GM18520 (cell line): ENCODE measurements at regions not wholly inside any gene's neighbourhood (a gene's known extent, or its start where the extent isn't known, plus 50 kb on each side); places are given as distances from the start of the nearest gene placed in this dataset.

ENCODE experiments used
- ATAC-seq: cut with Tn5 transposase; IDR thresholded peaks from one replicate; pipeline ENCODE4 v1.9.1; 2021; ENCODE audit not compliant: unreplicated experiment

DNA sequence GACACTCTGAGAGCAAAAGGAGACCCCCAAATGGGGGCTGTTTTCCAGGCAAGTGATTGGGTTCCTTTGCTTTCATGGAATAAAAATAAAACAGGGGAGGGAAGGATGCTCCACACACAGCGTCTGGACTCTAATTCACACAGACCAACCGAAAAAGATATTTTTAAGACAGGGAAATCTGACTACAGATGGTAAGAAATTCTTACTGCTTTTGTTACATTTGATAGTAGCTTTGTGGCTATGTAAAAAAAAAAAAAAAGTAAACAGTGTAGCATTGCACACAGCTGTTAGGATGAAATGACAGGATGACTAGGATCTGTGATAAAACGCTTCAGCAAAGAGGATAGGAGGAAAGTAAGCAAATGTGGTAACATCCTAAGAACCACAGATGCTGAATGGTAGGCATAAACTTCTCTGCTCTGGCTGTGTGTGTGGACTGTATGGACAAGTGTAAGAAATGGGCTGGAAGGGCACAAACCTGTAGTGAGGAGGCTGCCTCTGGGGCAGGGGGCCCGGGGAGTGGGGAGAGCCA is 207.6 kb downstream of the ANAPC1 start:
- ATAC-seq, result no peak

DNA sequence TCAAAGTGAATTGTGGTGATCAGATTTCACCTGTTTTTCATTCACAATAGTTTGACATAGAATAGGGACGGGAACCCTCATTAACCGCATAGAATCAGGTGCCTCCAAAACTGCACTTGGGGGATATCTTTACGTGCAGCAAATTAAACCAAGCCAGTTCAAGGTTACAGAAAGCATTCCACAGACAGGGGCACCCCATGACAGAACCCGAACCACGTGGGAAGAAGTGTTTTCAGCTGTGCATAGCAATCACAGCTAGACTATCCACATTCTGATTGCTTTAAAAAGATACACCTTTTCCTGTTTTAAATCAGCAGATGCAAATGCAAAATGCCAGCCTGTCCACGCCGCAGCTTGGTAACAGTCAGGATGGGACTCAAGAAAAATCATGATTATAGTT is 205.8 kb downstream of the ANAPC1 start:
- no peak for ATAC-seq

DNA sequence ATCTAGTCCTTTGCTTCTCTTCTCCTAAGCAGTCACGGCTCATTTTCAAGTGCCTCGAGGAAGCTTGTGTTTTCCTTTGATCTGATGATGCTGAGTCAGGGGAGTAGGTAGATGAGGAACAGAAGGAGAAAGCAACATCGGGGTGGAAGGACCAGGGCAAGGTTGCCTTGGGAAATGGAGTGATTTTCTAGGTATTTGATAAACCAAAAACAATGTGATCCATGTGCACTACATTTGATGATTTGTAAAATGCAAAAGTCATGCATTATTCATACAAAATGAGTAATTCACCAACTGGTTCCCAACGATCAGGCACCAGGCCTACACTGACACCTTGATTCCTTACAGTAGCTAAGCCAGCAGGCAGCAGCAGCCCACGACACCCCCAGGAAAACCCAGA is 205.3 kb downstream of the ANAPC1 start:
- ATAC-seq, result no peak

DNA sequence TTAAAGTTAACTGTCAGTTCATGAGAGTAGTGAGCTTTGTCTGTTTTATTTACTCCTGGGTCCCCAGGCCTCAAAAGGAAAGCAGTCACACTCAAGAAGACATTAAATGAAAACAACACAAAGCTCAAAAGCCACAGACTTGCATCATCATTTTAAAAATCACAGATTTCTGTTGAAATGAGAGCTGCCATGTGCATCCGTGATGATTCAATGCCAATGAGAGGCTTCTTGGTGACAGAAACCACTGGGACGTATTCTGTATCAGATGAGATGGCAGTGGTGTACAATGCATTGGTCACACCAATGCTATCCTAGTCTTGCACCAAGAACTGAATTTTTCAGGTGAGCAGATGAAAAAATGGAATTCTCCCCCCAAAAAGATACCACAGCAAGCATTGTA is 204.8 kb downstream of the ANAPC1 start:
- no peak for ATAC-seq

DNA sequence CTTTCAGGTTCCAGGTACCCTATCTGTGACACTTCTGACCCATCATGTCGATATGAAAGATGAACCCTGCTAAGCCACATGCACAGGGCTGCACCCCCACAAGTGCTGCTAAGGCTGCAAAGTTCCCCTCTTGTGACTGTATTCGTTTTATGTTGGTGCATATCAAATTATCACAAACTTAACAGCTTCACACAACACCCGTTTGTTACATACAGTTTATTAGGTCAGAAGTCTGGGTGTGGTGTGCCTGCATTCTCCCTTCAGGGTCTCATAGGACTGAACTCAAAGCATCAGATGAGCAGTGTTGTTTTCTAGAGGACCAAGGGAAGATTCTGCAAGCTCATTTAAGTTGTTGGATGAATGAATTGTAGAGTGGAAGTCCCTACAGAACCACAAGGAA is 199.4 kb downstream of the ANAPC1 start:
- ATAC-seq, result no peak

DNA sequence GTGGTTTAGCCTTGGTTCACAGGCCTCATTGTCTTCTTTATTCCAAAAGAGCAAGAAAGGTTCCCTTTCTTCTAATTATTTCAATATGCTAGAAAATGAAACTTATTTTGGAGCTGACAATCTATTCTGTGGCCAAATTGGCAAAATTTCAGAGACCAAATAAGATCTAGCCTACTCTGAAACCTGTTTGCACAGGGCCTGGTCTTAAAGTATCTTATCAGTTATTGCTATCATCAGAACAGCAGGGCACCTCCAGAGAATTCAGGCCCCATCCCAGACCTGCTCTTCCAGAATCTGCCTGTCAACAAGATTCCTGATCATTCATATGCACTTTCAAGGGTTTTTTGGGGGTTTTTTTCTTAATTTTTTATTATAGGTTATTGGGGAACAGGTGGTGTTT is 198.7 kb downstream of the ANAPC1 start:
- no peak for ATAC-seq

DNA sequence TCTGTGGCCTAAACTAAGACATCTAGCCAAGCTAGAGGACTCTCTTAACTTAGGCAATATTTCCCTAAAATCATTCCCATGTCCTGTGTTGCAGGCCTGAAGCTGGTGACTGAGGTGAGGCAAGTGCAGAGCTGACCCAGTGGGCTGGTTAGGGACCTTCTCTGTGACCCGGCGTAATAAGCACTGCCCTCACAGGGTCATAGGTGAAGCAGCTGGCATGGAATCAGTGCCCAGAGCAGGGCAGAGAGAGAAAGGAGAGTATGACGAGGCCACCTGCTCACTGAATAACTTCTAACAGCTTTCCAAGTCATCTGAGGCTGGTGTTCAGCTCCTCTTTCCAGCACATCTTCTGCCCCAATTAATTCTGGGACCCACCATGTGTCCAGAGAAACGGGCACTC is 197.0 kb downstream of the ANAPC1 start:
- ATAC-seq, result no peak

DNA sequence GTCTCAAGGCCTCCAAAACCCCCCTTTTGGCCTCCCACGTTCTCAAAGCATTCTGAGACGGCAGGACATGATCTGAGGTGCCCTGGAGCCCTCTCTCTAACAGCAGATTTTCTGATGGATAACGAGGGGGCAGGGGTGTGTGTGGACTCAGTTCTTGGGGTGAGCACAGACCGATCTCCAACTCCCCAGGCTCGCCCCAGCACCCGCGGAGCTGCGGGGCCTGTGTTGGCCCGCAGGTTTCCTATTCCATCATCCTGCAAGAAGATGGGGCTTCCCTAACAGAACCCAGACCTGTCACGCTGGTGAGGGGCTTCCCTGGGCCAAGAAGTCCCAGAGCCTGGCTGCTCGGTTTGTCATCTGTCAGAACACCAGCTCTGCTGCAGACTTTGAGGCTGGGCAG is 196.1 kb downstream of the ANAPC1 start:
- ATAC-seq, result no peak

DNA sequence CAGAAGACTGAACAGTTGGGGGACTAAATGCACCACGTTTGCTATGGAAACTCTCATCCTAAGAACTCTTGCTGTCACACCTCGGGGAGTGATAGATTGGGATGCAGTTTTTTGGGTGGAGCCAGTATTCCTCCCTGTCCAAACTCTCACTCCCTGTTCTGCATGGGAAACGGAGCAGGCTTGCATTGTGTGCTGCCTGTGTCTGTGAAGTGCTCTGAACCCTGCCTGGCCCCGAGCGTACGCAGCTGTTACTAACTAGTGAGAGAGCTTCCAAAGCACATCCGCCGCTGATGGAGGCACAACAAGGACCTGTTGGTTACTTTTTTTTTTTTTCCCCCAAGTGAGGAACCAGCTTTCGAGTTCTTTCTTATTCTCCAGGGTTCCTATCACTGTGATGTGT is 195.5 kb downstream of the ANAPC1 start:
- ATAC-seq, result no peak

DNA sequence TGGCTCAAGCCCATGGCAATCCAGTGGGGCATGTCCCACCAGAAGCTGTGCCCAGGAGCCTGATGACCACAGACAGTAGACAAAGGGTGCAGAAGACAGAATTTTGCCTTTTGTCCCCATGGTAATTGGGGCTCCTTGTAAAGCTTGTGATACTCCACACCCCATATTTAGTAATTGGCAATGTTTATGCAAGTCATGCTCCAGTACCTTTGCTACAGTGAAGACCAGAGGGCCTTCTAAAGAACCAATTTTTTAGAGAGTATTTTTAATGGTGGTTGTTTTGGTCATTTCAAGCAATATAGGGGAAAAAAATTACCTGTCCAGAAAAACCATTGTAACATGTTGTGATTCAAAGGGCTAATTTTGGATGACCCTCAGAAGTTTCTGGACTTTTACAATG is 194.8 kb downstream of the ANAPC1 start:
- no peak for ATAC-seq

DNA sequence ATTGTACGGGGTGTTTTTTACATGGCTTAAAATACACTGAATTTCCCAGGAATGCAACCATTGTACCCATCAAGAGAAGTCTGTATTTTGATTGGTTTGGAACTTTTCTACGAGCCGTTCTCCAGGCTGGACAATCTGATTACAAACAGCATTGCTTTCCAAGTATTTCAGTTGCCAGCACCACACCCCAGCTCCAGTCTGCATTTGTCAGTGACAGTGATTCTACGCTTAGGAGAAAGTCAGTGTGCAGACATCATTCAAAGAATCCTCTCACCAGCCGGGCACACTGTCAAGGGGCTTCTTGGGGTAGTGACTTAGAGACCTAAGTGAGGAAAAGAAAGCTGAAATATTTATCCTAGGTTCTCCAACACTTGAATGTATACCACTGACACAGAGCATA is 194.1 kb downstream of the ANAPC1 start:
- no peak for ATAC-seq

DNA sequence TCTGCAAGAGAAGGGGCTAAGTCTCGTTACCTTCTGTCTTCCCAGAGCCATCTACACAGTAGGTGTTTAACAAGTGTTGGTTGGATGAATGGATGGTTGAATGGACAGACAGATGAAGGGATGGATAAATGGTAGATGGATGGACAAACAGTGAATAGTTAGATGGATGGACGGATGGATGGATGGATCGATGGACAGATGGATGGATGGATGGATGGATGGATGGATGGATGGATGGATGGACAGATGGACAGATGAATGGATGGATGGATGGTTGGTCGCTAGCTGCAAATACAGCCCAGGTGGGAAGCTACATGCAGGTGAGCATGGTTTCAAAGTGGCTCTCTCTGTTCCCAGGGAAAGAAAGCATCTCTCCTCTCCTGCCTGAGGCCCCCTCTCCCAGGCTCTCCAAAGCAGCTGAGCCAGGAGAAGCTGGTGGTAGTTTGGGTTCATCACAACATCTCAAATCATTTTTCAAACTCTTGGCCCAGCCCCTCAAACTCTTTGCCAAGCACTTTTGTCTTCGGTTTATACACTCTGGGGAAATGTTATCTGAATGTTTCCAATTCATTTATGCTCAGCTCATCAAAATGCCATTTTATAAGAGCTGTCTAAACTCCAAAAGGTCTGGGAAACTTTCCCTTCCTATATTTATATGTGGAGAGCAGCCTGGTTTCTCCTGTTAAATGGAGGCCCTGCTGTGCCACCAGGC is 192.7 kb downstream of the ANAPC1 start:
- ATAC-seq, result no peak

DNA sequence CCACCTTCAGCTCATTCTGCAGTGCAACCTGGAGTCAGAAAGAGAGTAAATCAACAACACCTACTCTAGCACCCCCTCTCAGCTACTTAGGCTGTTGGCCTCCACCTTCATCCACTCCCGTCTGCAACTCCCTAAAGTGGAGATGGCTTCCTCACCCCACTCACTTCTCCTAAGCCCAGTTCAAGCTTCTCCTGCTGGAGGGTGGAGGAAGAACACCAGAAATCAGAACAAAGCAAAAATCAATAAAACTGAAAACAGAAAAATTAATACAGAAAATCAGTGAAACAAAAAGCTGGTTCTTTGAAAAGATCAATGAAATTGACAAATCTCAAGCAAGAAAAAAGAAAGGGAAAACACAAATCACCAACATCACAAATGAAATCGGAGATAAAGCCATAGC is 191.7 kb downstream of the ANAPC1 start:
- no peak for ATAC-seq

DNA sequence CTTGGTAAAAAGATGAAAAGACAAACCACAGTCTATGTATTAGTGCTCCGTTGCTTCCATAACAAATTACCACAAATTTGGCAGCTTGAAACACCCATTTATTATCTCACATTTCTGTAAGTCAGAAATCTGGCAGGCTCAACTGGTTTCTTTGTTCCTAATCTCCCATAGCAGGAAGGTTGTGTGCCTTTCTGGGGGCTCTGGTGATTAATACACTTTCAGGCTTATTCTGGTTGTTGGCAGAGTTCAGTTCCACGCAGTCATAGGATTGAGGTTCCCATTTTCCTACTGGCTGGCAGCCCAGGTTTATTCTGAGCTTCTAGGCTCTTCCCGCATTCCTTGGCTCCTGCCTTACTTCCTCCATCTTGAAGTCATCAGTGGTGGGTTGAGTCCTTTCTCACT is 189.3 kb downstream of the ANAPC1 start:
- ATAC-seq, result no peak

DNA sequence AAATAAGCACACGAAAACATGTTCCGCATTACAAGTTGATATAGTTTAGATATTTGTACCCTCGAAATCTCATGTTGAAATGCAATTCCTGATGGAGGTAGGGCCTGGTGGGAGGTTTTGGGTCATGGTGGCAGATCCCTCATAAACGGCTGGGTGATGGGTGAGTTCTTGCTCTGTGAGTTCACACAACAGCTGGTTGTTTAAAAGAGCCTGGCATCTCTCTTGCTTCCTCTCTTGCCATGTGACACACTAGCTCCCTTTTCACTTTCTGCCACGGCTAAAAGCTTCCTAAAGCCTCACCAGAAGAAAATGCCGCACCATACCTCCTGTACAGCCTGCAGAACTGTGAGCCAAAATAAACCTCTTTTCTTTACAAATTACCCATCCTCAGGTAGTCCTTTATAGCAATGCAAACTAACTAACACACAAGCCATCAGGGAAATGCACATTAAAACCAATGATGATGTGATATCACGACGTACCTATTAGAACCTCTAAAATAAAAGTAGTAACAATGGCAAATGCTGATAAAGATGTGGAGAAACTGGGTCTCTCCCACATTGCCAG is 188.5 kb downstream of the ANAPC1 start:
- no peak for ATAC-seq

DNA sequence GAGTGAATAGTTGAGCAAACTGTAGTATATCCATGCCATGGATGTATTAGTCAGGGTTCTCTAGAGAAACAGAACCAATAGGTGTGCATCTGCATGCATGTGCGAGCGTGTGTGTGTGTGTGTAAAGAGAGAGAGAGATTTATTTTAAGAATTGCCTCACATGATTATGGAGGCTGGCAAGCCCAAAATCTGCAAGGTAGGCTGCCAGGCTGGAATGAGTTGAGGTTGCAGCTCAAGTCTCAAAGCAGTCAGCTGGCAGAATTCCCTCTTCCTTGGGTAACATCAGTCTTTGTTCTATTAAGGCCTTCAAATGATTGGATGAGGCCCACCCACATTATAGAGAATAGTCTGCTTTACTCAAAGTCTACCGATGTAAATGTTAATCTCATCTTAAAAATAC is 187.8 kb downstream of the ANAPC1 start:
- ATAC-seq, result no peak

DNA sequence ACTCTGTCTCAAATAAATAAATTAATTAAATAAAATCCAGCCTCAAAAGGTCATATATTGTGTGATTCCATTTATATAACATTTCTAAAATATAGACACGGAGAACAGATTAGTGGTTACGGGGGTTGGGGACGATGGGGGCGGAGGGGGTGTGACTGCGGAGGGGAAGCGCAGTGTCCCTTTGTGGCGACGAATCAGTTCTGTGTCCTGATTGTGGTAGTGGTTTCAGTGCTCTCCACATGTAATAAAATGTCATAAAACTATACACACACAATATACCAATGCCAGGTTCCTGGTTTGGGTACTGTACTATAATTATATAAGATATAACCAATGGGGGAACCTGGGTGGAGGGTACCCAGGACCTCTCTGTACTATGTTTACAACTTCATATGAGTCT is 186.4 kb downstream of the ANAPC1 start:
- ATAC-seq, result no peak

DNA sequence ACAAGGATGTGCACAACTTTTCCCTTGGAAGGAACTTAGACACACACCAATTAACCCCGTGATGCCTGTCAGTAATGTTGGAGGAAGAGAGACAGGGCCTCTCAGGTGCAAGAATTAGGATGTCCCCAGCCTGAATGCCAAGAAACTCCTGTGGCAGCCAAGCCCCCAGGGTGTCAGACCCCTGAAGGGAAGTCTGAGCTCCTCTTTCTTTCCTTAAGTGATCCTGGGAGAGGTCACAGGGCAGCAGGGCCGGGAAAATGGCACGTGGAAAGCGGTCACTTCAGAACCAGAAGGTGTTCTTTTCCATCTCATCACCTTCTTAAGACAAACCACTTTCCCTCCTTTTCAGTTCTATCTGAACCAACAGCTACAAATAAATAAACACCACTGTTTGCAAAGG is 185.9 kb downstream of the ANAPC1 start:
- no peak for ATAC-seq

DNA sequence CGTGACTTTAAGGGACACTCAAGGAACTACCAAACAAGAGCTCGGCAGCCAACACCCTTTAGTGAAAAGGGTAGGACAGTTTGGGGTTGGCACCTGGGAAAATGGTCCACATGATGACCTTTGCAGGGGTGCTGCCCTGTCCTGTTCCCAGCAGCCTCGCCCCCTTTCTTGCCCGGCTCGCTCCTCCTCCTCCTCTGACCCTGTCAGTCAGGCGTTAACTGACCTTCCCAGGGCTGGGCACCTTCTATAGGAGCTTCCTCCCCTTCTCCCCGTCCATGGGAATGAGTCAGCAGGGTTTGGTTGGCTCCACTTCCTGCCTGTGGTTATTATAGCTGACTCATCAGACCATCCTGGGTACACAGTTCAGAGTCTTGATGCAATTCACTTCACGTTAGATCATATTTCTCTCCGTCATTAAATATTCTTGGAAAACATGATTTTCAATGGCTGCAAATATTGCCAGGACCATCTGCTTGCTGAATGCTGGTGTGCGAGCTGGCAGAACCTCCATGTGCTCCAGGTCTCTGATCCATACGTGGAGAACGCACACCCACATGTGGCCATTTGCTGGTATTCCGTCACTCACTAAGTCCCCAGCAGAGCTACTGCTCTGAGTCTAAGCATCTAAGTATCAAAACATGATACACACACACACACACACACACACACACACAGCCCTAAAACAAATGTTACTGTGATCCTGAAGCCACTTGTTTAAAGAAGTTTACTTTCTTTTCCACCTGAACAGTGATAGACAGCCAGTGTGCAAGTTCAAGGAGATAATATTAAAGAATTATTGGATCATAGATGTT is 185.0 kb downstream of the ANAPC1 start:
- no peak for ATAC-seq

DNA sequence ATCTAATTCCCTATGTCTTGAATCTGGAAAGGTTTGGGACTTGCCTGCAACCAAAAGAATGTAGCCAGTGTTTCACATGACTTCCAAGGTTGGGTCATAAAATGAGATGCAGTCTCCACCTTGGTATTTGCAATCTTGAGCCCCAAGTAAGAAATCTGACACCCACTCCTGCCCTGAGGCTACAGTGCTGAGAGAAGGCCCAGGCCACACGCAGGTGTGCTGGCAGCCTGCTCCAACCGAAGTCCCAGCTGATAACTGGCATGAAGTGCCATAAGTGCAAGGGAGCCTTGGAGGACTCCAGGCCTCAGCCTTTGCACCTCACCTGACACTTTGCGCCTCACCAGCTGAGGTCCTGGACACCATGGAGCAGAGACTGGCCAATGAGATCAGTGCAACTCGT is 182.7 kb downstream of the ANAPC1 start:
- no peak for ATAC-seq

DNA sequence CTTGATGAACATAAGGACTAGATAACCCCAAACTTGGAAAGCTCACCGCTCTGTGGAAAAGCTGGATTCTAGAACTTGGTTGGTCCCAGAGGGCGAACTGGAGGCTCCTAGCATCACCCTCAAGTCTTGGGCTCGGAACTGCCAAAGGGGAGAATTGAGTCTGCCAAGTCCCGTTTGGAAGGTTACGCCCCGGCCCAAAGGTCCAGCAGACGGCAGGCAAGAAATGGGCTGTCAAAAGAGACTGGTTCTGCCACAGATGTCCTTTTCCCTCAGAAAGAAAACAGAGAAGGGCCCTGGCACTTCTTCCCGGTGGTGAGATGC is 182.2 kb downstream of the ANAPC1 start:
- ATAC-seq, result no peak

DNA sequence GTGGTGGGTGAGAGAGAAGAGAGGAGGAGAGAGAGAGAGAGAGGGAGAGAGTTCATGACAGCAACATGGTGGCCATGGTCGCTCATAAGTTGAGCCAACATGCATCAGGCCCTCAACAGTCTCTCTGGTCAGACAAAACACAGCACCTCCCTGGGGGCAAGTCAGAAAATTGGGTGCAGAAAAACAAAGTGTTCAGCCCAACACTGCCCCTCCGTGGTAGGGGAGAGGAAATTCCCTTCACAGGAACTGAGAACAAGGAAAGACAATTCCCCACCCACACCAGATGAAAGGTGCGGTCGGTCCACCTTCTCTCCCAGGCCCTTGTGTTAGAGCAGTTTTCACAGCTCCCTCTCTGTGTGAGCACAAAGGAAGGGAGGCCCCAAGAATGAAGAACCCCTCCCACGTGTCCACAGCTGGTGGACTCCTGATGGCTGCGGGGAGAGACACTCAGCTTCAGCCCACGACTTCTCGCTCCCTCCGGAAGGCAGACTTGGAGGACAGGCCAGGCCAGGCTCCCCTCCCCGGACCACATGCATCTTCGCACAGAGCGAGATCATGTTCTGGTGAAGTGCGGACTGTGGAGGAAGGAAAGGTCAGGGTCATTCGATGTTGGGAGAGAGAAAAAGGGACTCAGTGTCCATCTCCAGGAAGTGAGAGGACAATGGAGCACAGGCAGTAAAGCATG is 181.7 kb downstream of the ANAPC1 start:
- no peak for ATAC-seq
